Esophagus muscularis mucosa (tissue), 4 donors: ENCODE measurements at regions not wholly inside any gene's neighbourhood (a gene's known extent, or its start where the extent isn't known, plus 50 kb on each side); places are given as distances from the start of the nearest gene placed in this dataset.

ENCODE experiments used
- EP300 ChIP-seq: sonication (generic); formaldehyde crosslinking; IDR thresholded peaks from one replicate; pipeline ENCODE4 v1.6.1; 2017; ENCODE audit warnings: antibody characterized with exemption
- POLR2A ChIP-seq: fragments of 450-650 bp; IDR thresholded peaks from one replicate; pipeline ENCODE4 v1.6.1; 2017; ENCODE audit warnings: antibody characterized with exemption, moderate library complexity, mild to moderate bottlenecking, low read depth
- POLR2AphosphoS5 ChIP-seq, 2 donors: sonication (generic); formaldehyde crosslinking; IDR thresholded peaks; one replicate each; pipeline ENCODE4 v1.6.1; 2017; ENCODE audit warnings: antibody characterized with exemption in 2 of 2
- TF ChIP-seq, protein P1 (sequence below), 3 experiments: fragments of 200-600 bp in 2 of 3; fragments of 450-650 bp in 1 of 3; sonication (generic) in 2 of 3; IDR thresholded peaks; one replicate each; pipeline ENCODE4 v1.5.1; 2017 to 2019; ENCODE audit warnings: antibody characterized with exemption in 3 of 3, mild to moderate bottlenecking in 2 of 3, moderate library complexity in 1 of 3

DNA sequence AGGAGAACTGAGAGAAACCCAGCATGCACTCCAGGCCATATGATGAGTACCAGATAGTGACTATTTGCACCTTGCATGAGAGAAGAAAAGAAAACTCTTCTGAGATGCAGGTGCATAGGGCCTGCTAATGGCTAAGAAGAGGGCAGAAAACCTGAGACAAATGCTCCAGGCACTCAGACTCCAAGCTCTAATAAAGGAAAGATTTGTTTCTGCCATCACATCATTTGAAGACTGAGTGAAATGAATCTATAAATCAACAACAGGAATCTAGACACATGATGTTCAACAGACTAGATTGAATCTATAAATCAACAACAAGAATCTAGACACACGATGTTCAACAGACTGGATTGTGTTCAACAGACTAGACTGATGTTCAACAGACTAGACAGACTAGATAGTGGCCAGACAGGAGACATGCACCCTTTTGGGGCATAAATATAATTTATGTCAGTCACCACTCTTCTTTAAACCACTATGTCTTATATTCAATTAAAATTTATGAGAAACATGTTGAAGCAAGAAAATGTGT lies 482.7 kb upstream of the UBE2E3 start:
- TF ChIP-seq POLR2A (no peak), POLR2AphosphoS5 (IDR thresholded peaks at IDR 0.05) (no peak), EP300 (no peak)
- TF ChIP-seq, protein P1, sequence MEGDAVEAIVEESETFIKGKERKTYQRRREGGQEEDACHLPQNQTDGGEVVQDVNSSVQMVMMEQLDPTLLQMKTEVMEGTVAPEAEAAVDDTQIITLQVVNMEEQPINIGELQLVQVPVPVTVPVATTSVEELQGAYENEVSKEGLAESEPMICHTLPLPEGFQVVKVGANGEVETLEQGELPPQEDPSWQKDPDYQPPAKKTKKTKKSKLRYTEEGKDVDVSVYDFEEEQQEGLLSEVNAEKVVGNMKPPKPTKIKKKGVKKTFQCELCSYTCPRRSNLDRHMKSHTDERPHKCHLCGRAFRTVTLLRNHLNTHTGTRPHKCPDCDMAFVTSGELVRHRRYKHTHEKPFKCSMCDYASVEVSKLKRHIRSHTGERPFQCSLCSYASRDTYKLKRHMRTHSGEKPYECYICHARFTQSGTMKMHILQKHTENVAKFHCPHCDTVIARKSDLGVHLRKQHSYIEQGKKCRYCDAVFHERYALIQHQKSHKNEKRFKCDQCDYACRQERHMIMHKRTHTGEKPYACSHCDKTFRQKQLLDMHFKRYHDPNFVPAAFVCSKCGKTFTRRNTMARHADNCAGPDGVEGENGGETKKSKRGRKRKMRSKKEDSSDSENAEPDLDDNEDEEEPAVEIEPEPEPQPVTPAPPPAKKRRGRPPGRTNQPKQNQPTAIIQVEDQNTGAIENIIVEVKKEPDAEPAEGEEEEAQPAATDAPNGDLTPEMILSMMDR (IDR thresholded peaks at IDR 0.05), result no peak
